ENCODE measurements at regions not wholly inside any gene's neighbourhood (a gene's known extent, or its start where the extent isn't known, plus 50 kb on each side); places are given as distances from the start of the nearest gene placed in this dataset.
"Not testable (repeated sequence)": the region's sequence is repeated elsewhere in the genome, so short reads cannot be mapped to it uniquely, and the experiment has no call there.

- not testable (repeated sequence) for TF ChIP-seq CTCF (IDR thresholded peaks at IDR 0.05; ENCODE audit: low read depth, low read length); EZH2phosphoT487 (IDR thresholded peaks at IDR 0.05; ENCODE audit: low read depth)
Observed at GRCh38 chr10:23595278-23595677, 156.4 kb downstream of the OTUD1 start.
